ENCODE measurements at regions not wholly inside any gene's neighbourhood (a gene's known extent, or its start where the extent isn't known, plus 50 kb on each side); places are given as distances from the start of the nearest gene placed in this dataset.

DNA sequence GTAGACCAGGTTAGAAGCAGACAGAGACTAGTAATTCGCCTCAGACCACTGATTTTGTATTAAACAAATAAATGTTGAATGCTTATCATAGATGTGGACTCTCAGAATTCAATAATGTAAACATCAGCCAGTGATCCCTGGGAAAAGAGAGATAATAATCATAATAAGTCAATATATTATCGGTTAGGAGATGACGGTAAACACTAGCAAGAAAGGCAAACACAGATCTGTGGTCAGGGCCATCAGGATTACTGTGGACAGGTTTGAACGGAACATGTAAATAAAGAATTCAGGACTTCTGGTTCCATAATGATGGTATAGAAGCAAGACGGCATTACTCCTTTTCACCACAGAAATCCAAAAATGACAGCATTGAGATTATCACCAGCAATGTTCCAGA lies 861.6 kb downstream of the CBLN2 start:
- TF ChIP-seq RAD21 (IDR thresholded peaks at IDR 0.05; ENCODE audit: low read depth) (no peak), TCF12 (IDR thresholded peaks at IDR 0.05; ENCODE audit: low read depth) (no peak), EP300 (IDR thresholded peaks at IDR 0.05; ENCODE audit: borderline replicate concordance) (no peak), CREB1 (IDR thresholded peaks at IDR 0.05; ENCODE audit: low read depth) (no peak), MAX (IDR thresholded peaks at IDR 0.05) (no peak), NFIC (IDR thresholded peaks at IDR 0.05) (no peak), TAF1 (IDR thresholded peaks at IDR 0.05; ENCODE audit: low read depth) (no peak), REST (IDR thresholded peaks at IDR 0.05; ENCODE audit: low read depth) (no peak)

DNA sequence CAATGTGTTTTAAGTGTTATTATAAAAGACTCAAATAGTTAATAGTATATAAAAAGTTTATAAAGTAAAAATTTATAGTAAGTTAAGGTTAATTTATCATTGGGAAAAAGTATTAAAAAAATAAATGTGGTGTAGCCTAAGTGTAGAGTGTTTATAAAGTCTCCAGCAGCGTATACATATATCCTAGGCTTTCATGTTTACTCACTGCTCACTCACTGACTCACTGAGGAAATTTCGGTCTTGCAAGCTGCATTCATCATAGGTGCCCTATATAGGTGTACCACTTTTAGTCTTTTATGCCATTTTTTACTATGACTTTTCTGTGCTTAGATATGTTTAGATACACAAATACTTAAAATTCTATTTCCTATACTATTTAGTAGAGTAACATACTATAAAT lies 866.0 kb downstream of the CBLN2 start:
- TF ChIP-seq CEBPB (IDR thresholded peaks at IDR 0.05) (no peak), FOXM1 (IDR thresholded peaks at IDR 0.05; ENCODE audit: borderline replicate concordance, low read depth) (no peak), CREB1 (IDR thresholded peaks at IDR 0.05; ENCODE audit: low read depth) (no peak), YY1 (IDR thresholded peaks at IDR 0.05; ENCODE audit: low read depth) (no peak)

- no peak for TF ChIP-seq CREB1 (IDR thresholded peaks at IDR 0.05; ENCODE audit: low read depth)
- no peak for TF ChIP-seq TCF12 (IDR thresholded peaks at IDR 0.05; ENCODE audit: low read depth)
- TF ChIP-seq MAX (IDR thresholded peaks at IDR 0.05): no peak
- TF ChIP-seq FOXM1 (IDR thresholded peaks at IDR 0.05; ENCODE audit: borderline replicate concordance, low read depth): no peak
- no peak for TF ChIP-seq YY1 (IDR thresholded peaks at IDR 0.05; ENCODE audit: low read depth)
Observed at GRCh38 chr18:71673954-71674353, 870.2 kb downstream of the CBLN2 start.

- TF ChIP-seq TCF12 (IDR thresholded peaks at IDR 0.05; ENCODE audit: low read depth) (peak; percentile 83), MAX (IDR thresholded peaks at IDR 0.05) (no peak), NFIC (IDR thresholded peaks at IDR 0.05) (peak; percentile 85), EP300 (IDR thresholded peaks at IDR 0.05; ENCODE audit: borderline replicate concordance) (peak; percentile 65; the same call in 1 of the 2 replicates), TAF1 (IDR thresholded peaks at IDR 0.05; ENCODE audit: low read depth) (no peak), TEAD4 (IDR thresholded peaks at IDR 0.05) (peak; percentile 40; the same call in 1 of the 2 replicates)
Observed at GRCh38 chr18:71673498-71673897, 870.6 kb downstream of the CBLN2 start.

DNA sequence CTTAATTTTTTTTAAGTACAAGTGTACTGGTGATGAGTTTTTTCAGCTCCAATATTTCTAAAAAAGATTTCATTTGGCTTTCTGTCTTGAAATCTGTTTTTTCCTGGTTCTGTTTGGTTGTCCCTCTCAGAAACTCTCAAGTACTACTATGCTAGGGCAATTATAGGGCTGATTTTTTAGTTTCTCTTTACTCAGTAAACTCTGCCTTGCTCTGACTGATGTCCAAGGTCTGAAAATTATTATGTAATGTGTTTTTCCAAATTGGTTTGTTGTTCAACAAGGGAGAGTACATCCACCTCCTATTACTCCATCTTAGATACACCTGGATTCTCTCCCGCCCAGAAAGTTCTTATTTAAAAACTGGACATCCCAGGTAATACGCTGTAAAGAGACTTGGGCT lies 877.7 kb downstream of the CBLN2 start:
- TF ChIP-seq TEAD4 (IDR thresholded peaks at IDR 0.05): no peak
- TF ChIP-seq REST (IDR thresholded peaks at IDR 0.05; ENCODE audit: low read depth): no peak
- TF ChIP-seq CEBPB (IDR thresholded peaks at IDR 0.05): no peak
- TF ChIP-seq NFIC (IDR thresholded peaks at IDR 0.05): no peak
- no peak for TF ChIP-seq RAD21 (IDR thresholded peaks at IDR 0.05; ENCODE audit: low read depth)
- TF ChIP-seq EP300 (IDR thresholded peaks at IDR 0.05; ENCODE audit: borderline replicate concordance): no peak
- TF ChIP-seq, protein P1, sequence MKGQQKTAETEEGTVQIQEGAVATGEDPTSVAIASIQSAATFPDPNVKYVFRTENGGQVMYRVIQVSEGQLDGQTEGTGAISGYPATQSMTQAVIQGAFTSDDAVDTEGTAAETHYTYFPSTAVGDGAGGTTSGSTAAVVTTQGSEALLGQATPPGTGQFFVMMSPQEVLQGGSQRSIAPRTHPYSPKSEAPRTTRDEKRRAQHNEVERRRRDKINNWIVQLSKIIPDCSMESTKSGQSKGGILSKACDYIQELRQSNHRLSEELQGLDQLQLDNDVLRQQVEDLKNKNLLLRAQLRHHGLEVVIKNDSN (IDR thresholded peaks at IDR 0.05): no peak

DNA sequence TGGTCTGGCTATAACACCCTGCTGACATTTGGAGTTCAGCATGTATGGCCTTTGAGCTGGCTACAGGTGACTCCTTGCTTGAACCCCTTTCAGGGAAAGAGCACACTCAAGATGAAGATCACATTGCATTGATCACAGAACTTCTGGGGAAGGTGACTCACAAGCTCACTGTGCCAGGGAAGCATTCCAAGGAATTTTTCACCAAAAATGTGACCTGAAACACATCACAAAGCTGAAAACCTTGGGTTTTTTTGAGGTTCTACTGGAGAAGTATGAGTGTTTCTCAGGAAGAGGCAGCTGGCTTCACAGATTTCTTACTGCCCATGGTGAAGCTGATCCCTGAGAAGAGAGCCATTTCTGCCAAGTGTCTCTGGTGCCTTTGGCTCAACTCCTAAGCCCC lies 879.0 kb downstream of the CBLN2 start:
- no peak for TF ChIP-seq TAF1 (IDR thresholded peaks at IDR 0.05; ENCODE audit: low read depth)
- TF ChIP-seq, protein P1 (IDR thresholded peaks at IDR 0.05): no peak
- no peak for TF ChIP-seq FOXM1 (IDR thresholded peaks at IDR 0.05; ENCODE audit: borderline replicate concordance, low read depth)
- TF ChIP-seq EP300 (IDR thresholded peaks at IDR 0.05; ENCODE audit: borderline replicate concordance): no peak
- TF ChIP-seq MAX (IDR thresholded peaks at IDR 0.05): no peak
- no peak for TF ChIP-seq CREB1 (IDR thresholded peaks at IDR 0.05; ENCODE audit: low read depth)
- TF ChIP-seq TEAD4 (IDR thresholded peaks at IDR 0.05): 0 out of 2 replicates have a peak, but pooled peaks have one; percentile 30

- TF ChIP-seq, protein P1 (IDR thresholded peaks at IDR 0.05): no peak
- no peak for TF ChIP-seq CEBPB (IDR thresholded peaks at IDR 0.05)
- TF ChIP-seq TEAD4 (IDR thresholded peaks at IDR 0.05): no peak
- TF ChIP-seq TCF12 (IDR thresholded peaks at IDR 0.05; ENCODE audit: low read depth): no peak
- TF ChIP-seq FOXM1 (IDR thresholded peaks at IDR 0.05; ENCODE audit: borderline replicate concordance, low read depth): no peak
- no peak for TF ChIP-seq RAD21 (IDR thresholded peaks at IDR 0.05; ENCODE audit: low read depth)
- no peak for TF ChIP-seq MAX (IDR thresholded peaks at IDR 0.05)
- TF ChIP-seq CREB1 (IDR thresholded peaks at IDR 0.05; ENCODE audit: low read depth): no peak
- no peak for TF ChIP-seq NFIC (IDR thresholded peaks at IDR 0.05)
- no peak for TF ChIP-seq TAF1 (IDR thresholded peaks at IDR 0.05; ENCODE audit: low read depth)
- TF ChIP-seq ZBTB7A (IDR thresholded peaks at IDR 0.05; ENCODE audit: low read depth): no peak
- TF ChIP-seq EP300 (IDR thresholded peaks at IDR 0.05; ENCODE audit: borderline replicate concordance): no peak
- TF ChIP-seq YY1 (IDR thresholded peaks at IDR 0.05; ENCODE audit: low read depth): no peak
- no peak for TF ChIP-seq EGR1 (IDR thresholded peaks at IDR 0.05)
- no peak for TF ChIP-seq REST (IDR thresholded peaks at IDR 0.05; ENCODE audit: low read depth)
Observed at GRCh38 chr18:71643822-71644221, 900.3 kb downstream of the CBLN2 start.

Data from Ishikawa (cell line).